Uterus (tissue), 2 donors: ENCODE measurements at regions not wholly inside any gene's neighbourhood (a gene's known extent, or its start where the extent isn't known, plus 50 kb on each side); places are given as distances from the start of the nearest gene placed in this dataset.

ENCODE experiments used
- POLR2A ChIP-seq, 2 donors: fragments of 450-650 bp; IDR thresholded peaks; one replicate each; pipeline ENCODE4 v1.6.1; 2016; ENCODE audit warnings: antibody characterized with exemption in 2 of 2, mild to moderate bottlenecking in 1 of 2, moderate library complexity in 1 of 2
- TF ChIP-seq, protein P1 (sequence below), 4 experiments: fragments of 200-600 bp in 2 of 4; fragments of 450-650 bp in 2 of 4; sonication (generic) in 2 of 4; IDR thresholded peaks; one replicate each; pipeline ENCODE4 v1.5.1; 2016 to 2019; ENCODE audit warnings: antibody characterized with exemption in 4 of 4, mild to moderate bottlenecking in 2 of 4, moderate library complexity in 1 of 4

DNA sequence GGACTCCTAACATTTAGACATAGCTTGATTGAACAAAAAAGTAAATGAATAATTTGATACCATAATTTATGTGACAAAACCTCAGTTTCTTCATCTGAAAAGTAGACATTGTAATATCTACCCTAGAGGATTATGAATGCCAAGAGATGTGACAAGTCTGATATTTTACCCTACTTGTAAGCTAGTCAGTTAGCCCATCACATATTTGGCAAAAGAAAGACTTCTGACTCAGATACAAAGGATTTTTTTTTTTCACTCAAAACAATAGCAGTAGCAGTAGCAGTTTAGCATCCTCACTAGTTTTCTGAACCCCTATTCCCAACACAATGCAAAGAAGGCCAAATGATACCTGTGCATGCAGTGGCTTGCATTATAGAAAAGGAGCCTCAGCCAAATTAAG is 377.3 kb upstream of the E2F7 start:
- TF ChIP-seq, protein P1, sequence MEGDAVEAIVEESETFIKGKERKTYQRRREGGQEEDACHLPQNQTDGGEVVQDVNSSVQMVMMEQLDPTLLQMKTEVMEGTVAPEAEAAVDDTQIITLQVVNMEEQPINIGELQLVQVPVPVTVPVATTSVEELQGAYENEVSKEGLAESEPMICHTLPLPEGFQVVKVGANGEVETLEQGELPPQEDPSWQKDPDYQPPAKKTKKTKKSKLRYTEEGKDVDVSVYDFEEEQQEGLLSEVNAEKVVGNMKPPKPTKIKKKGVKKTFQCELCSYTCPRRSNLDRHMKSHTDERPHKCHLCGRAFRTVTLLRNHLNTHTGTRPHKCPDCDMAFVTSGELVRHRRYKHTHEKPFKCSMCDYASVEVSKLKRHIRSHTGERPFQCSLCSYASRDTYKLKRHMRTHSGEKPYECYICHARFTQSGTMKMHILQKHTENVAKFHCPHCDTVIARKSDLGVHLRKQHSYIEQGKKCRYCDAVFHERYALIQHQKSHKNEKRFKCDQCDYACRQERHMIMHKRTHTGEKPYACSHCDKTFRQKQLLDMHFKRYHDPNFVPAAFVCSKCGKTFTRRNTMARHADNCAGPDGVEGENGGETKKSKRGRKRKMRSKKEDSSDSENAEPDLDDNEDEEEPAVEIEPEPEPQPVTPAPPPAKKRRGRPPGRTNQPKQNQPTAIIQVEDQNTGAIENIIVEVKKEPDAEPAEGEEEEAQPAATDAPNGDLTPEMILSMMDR (IDR thresholded peaks at IDR 0.05), result no peak
- TF ChIP-seq POLR2A (IDR thresholded peaks at IDR 0.05), result no peak
